ENCODE measurements at regions not wholly inside any gene's neighbourhood (a gene's known extent, or its start where the extent isn't known, plus 50 kb on each side); places are given as distances from the start of the nearest gene placed in this dataset.

DNA sequence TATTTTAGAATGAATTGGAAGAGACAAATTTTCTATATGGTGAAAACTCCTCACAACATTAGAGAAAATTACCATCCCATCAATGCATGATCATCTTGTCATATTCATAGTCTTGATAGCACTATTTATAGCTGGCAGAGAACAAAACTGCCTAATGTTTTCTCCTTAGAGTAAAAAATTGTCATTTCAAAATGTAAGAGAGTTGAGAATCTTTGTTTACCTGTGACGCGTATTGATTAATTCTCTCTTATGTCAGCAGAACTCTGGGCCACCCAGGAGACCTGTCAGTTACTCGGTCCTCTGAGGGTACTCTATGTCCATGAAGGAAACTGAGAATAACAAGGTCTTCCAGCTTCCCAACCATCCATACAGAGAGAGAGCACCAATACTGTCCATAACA, 381.4 kb upstream of the ZP4 start:
- DNase-seq = no peak

DNA sequence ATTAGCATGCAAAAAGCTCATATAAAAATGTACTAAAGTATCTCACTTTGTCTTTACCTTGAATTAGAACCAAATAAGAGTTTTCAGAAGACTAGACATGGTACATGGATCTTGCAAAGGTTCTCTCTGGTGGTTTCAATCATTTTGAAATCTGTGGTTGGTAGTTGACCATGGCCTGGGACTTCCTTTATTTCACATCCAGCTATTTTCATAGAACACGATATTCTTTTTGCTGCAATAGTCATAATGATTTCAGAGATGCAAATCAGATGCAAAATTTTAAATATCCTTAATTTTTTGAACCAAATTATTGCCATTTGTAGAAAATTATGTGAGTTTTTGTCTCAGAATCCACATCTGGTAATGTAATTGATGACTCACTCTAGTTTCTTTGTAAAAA, 375.1 kb upstream of the ZP4 start:
- DNase-seq = no peak

DNA sequence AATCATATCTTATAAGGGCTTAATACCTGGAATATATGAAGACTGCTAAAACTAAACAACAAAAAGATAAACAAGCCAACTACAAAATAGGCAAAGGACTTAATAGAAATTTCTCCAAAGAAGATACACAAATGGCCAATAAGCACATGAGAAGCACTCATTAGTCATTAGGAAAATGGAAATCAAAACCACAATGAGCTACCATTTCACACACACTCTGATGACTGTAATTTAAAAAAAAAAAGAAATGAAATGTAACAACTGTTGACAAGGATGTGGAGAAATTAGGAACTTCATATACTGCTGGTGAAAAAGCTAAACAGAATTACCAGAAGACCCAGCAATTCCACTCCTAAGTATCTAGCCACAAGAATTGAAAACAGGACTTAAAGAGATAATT, 374.2 kb upstream of the ZP4 start:
- no peak for DNase-seq

DNA sequence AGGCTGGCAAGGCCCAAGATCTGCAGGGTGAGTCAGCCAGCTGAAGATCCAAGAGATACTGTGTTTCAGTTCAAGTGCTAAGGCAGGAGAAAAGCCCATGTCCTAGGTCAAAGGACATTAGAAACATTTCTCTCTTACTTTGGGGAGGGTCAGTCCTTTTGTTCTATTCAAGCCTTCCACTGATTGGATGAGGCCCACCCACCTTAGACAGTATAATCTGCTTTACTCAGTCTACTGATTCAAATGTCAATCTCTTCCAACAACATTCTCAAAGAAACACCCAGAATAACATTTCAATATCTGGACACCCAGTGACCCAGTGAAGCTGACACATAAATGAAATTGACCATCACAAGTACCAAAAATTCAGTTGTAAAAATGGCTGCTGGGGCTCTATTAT, 367.8 kb upstream of the ZP4 start:
- no peak for DNase-seq

DNA sequence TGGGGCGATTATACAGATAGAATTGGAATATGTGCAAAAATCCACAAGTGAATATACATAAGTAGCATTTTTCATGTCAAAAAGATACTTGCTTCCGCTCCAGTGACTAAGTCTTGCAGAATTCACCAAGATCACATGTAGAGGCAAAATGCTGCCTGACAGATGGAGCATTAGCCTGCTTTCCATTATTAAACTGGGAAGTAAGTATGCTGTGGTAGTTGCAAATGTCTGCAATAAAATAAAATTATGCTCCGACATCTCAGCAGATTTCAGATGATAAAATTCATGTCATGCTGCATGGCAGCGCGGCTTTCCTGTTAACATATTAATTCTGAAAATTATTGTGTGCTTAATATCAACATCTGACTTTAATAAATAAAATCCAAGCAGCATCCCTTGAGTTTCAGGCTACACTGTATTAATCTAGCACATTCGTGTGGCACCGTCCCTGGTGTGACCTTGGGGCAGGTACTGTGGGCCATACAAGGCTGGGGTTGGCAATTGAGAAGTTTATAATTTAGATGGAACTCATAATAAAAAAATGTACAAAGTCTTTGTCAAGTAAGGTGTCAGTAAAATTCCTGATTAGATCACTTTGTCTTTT, 366.4 kb upstream of the ZP4 start:
- no peak for DNase-seq

DNA sequence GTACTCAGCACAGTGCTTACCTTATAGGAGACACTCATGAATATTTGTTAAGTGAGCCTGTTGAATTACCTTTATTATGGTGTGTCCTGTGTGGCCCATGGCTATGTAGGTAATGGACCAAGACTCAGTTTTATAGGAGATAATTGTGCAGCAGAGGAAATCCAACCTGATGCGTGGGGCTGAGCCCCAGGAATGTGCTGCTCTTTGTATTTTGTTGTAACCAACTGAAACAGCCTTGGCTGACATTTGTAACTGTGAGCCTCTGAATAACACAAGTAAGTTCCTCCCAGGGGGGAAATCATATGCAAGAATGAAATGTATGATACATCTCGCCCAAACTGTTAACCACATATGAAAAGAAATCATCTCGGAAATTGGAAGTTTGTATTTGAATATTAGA, 364.2 kb upstream of the ZP4 start:
- no peak for DNase-seq

DNA sequence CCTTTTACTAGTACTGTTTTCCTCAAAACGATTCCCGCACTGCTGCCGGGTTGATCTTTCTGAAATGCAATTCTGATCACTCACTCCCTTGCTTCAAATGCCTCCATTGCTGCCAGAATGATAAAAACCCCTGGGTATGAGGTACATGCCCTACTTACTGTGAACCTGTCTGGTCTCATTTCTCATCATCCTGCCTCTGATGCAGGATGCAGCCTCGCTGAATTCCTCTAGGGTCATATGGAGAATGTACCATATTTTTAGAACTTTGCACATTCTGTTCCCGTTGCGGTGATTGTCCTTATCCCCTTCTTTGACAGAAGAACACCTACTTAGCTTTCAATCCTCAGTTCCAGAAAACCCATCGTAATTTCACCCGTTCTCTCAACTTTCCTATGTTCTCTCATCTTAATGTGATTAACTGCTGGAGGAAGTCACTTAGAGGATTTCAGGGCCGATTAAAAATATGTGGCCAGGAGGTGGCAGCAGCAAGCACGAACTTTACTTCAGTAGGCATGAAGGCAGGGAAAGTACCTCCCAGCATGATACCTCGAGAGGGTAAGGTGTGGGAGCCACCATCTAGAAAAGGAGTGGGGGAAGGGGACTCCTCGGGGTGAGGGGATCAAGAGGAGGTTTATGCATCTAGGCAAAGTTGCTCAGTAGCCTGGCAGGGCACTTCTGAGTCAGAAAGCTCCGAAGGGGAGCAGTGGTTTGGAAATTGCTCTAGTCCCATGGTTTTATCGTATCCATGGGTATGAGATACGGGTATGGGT, 361.5 kb upstream of the ZP4 start:
- DNase-seq = peak; percentile 60

DNA sequence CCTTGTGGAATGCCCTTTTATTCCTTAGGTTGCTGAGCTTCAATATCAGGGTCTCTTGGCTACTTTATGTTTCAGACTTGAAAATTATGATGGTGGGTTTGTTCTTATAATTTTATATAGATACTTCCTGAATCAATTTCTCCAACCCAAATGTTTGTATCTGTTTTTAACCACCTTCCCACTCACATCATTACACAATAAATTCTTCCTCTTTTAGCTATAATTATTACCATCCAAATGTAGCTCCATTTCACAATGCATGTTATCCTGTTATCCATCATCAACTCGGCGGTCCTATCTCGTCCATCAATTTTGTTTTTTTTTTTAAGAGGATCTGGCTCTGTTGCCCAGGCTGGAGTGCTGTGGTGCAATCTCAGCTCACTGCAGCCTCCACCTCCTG, 357.6 kb upstream of the ZP4 start:
- no peak for DNase-seq

DNA sequence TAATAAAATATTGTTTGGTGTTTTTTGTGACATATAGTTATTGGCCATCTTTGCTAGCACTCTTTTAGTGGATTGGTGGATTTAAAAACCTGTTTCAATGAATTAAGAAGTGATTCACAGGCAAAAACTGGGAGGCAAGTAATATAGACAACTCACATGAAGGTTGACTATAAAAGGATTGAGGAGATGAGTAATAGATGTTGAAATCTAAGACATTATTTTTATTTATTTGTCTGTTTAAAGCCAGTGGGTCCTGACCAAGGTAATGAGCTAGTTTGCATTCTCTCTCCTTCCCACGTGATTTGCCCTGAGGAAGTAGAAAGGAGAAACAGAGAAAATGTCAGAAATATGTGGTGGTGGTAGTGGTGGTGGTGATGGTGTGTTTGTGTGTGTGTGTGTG, 351.5 kb upstream of the ZP4 start:
- no peak for DNase-seq

DNA sequence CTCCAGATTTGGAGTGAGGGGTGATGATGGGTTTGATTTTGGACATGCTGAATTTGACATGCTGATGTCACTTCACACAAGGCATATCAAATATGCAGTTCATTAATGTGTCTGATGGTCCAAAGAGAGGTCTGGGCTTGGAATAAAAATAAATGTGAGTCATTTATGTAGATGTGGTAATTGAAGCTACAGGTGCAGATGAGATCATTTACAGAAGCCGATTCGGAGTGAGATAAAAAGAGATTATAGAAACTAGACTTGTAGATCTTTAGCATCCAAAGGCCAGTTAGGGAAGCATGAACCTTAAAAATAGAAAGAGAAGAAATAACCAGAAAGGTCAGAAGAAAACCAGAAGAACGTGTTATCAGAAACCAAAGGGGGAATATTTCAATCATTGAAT, 350.9 kb upstream of the ZP4 start:
- DNase-seq = no peak

DNA sequence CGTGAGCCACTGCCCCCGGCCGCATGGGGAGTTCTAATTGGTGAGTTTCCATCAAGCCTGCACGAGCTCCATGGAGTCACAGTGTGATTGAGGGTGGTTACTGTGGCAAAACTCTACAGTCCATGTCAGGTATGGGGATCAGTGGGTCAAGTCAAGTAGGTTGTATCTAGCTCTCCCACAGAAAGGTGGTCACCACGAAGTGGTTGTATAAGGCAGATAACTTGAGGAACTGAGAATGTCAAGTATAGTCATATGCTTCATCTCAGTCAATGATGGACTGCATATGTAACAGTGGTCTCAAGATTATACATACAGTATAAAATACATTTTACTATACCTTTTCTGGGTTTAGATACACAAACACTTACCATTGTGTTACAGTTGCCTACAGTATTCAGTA, 348.6 kb upstream of the ZP4 start:
- no peak for DNase-seq

DNA sequence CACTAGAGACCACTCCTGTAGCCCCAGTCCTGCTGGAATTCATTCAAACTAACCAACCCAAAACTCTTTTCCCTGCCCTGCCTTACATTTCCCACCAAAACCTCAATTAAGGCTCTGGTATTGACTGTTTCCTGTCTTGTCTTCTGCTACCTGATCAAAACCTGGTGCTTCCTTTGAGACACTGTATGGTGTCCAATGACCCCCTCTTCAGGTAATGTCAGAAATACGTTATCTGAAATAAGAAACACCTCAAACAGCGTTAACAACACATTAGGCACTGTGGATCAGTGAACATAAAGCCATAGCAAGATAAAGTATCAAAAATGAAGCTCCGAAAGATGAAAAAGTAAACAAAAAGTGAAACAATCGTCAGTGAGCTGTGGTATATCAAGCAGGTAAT, 343.2 kb upstream of the ZP4 start:
- no peak for DNase-seq

DNA sequence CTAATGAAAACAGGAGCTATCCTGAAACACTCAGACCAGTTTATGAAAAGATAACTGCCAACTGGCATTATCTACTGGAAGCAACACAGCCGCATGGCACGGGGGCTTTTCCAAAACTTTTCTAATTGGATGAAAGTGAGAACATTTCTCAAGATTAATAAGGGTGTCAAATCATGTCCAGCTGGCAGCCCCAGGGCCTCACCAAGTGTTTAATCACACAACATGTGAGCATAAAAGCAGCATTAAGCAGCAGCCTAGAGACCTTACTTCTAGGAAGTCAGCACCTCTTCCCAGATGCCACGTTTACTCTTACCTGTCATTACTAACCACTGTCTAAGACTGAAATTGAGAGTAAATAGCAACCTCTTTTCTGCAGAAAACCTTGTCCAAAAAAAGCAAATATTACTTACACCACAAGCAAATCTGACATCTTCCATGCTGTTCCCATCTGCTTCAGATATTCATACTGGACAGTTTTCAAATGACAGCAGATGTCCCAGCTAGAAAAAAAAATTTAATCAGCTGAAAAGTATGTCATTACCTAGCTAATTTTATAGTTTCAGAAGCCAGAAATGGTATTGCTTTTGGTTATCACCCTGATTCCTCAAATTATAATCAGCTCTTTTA, 341.5 kb upstream of the ZP4 start:
- DNase-seq = no peak

DNA sequence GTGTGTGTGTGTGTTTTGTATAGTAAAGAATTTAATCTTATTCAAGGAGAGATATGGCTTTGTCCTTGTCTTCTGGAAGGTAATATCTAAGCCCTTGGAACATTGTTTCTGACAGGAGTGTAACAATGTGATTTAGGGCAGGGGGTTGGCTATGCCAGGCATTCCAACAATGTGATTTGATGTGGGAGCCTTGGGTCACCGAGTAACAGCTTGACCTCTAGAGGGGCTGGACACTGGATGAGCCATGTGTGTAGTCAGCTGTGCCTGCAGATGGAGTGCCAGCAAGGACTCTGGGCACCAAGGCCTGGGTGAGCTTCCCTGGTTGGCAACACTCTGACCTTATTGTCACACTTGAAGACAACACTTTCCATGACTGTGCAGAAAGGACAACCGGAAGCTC, 336.1 kb upstream of the ZP4 start:
- no peak for DNase-seq

DNA sequence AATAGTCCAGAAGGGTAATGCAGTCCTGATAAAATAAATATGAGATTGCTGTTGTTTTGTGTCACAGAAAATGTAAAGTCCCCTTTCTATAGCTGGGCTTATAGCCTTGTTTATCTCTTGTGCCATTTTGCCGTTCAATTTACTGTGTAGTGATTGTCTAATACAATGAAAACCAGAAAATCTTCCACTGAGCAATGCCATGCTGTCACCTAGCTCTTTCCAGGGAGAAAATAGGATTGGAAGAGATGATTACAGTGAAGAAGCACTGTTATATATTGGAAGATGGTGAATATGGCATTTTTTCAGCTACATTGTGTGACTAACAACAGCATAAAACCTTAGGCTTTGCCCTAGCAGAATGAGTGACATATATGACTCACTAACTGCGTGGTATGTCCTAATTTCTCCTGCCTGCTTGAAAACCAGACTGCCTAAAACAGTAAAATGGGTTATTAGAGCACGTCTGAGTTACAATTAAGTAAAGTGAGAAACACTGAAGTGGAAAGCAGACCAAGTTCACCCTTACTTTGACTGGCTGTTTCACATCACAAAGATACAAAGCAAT, 332.4 kb upstream of the ZP4 start:
- DNase-seq = no peak

DNA sequence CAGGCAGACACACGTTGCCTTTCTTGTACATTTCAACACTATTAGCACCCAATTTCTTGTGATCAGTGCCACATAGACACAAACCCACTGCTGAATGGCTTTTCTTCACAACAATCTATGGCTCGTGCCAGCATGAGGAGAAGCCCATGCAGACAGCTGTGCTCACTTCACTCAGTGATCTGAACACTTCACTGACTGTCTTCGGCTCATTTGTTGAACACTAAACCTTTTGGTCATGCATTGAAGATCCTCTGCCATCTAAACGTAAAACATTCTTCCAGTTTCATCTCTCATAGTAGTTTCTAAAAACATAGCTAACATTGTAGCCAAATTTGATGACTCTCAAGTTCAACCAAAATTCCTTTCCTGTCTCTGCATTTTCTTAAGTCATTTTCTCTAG, 331.0 kb upstream of the ZP4 start:
- DNase-seq = no peak

DNA sequence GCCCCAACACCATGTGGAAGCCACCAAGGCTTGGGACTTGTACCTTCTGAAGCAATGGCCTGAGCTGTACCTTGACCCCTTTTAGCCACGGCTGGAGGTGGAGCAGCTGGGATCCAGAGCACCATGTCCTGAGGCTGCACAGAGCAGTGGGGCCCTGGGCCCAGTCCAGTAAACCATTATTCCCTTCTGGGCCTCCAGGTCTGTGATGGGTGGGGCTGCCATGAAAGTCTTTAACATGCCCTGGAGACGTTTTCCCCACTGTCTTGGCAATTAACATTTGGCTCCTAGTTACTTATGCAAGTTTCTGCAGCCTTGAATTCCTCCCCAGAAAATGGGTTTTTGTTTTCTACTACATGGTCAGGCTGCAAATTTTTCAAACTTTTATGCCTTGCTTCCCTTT, 323.7 kb upstream of the ZP4 start:
- no peak for DNase-seq

DNA sequence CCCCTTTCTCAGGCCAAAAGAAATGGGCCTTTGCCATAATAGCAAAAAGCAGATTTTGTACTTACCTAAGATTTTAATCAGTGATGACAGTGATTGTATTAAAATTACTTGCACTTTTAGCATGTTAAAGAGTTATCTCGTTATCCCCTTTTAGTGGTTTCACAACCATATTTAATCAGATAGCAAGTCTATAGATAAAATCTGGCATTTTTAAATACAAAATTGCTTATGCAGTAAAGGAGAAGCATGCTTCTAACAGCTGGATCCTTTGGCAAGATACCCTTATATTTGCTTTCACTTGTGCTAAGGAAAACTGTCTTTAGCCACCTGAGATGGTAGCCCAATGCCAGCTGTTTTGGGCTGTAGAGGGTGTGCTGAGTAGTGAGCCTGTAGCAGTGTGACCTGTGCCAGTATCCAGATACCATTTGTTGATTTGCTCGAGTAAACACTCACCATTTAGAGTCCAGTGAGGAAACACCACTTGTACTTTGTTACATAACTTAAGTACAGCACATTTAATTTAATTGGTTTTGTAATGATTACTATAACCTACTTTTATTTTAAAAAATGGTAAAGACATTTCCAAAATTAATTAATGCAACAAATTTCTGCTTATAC, 314.4 kb upstream of the ZP4 start:
- no peak for DNase-seq

DNA sequence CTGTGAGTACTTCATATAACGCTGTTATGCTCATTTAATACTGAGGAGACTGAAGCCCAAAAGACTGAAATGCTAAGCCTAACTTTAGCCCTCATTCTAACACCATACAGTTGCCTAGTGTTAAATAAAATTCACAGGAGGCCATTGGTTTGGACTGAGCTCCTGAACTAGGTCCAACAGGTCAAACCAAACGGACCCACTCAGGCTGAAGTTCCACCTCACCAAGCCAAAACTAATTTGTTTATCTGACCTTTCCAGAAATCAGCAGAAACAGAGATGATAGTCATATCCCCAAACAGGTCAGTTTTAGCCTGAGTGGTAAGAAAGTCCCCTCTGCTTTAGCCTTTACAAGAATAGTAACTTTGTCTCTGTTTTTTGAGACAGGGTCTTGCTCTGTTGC, 311.3 kb upstream of the ZP4 start:
- DNase-seq = no peak

DNA sequence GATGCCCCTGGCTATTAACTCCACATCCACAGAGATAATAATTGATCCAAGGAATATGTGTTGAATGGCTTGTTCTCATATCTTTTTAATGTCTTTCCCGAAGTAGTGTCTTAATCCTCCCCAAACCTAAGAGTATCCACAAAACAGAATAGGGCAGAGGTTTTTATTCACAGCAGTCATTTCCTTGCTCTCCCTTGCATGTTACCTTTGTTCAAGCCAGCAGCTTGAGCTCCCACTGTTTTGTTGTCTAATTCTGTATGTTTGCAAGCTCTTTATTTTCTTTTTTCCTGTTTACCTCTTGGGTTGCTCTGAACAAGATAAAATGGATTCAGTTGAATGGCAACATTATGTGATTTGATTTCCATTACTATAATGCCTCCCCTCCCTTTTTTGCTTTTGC, 308.6 kb upstream of the ZP4 start:
- DNase-seq = no peak

DNA sequence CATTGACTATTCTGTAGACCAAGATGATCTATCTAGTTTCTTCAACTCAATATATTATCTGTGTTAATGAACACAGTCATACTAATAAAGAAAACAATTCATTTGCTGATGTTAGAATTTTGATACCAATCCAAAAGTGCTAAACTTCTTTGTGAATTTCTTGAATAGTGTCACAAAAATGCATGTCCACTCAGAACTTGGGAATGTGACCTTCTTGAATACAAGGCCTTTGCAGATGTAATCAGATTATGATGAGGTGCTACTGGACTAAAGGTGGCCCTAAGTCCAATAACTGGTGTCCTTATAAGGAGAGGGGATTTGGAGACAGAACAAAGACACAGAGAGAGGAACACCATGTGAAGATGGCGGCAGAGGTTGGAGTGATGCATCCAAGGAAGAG, 305.8 kb upstream of the ZP4 start:
- DNase-seq = no peak

DNA sequence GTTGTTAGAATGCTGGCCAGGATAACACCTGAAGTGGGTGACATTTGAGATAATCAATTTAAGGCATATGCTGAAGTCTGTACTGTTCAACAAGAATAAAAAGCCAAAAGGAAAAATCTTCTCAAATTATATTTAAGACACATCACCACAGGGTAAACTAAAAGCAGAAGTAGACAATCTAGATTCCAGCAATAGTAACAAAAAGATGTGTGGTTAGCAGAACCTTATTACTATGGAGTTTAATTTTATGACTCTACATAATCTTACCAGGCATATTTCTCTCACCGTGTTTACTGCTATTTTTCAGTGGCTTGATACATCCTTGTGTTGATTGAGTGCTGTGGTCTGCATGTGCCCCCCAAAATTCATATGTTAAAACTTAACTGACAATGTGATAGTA, 300.4 kb upstream of the ZP4 start:
- no peak for DNase-seq

DNA sequence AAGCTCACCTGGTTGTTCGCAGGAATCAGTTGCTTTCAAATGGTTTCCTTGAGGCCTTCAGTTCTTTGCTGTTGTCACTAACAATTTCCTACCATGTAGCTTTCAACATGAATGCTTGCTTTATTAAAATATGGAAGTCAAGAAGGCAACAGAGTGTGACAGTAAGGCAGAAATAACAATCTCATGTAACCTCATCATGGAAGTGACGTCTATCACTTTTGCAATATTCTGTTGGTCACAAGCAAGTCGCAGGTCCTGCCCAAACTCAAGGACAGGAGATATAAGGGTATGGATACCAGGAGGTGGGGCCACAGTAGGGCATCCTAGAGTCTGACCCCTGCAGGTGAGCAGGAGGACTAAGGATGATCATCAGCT, 296.8 kb upstream of the ZP4 start:
- DNase-seq = no peak
